NAMALWA (cell line): ENCODE measurements at regions not wholly inside any gene's neighbourhood (a gene's known extent, or its start where the extent isn't known, plus 50 kb on each side); places are given as distances from the start of the nearest gene placed in this dataset.
"Not testable (repeated sequence)": the region's sequence is repeated elsewhere in the genome, so short reads cannot be mapped to it uniquely, and the experiment has no call there.

Experiments
- DNase-seq: peaks from one replicate; pipeline ENCODE4 v3.0.0-alpha.2; 2015; ENCODE audit warnings: low spot score

DNA sequence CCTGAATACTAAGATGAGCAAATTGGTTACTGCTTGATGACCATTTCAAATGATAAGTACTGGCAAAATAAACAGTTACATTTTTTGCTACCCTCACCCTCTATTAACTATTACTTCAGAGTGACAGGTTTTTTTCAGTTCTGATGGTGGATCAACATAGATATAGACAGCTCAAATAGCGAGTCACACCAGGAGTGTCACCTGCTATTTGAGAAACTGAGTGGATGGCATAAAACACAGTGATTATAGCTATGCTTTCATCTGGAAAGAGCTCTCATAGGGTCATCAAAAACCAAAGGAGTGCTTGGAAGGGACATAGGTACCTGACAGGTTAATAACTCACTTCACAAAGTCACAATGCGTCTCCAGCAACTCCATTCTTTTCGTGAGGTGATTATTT is 244.5 kb upstream of the C9orf72 start:
- DNase-seq: no peak

- no peak for DNase-seq
Observed at GRCh38 chr9:27818348-27818747, 245.1 kb upstream of the C9orf72 start.

DNA sequence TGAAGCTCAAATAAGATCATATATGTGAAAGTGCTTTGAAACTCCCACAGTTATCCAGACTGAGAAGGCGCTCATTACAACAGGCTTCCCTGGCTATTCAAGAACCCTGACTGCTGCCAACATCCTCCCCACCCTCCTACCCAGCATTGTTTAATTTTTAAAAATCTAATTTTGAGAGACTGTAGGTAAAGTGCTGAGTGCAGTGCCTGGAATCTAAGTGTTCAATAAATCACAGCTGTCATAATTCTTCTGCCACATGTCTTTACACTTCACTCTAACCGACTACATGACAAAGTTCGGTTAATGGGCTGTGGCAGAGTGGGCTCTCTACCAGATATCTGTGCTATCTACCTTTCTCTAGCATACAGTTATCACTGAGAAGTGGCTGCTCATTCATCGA is 255.6 kb upstream of the C9orf72 start:
- no peak for DNase-seq

- DNase-seq: no peak
Observed at GRCh38 chr9:27829621-27830020, 256.3 kb upstream of the C9orf72 start.

- not testable (repeated sequence) for DNase-seq
Observed at GRCh38 chr9:27832108-27832507, 258.8 kb upstream of the C9orf72 start.

DNA sequence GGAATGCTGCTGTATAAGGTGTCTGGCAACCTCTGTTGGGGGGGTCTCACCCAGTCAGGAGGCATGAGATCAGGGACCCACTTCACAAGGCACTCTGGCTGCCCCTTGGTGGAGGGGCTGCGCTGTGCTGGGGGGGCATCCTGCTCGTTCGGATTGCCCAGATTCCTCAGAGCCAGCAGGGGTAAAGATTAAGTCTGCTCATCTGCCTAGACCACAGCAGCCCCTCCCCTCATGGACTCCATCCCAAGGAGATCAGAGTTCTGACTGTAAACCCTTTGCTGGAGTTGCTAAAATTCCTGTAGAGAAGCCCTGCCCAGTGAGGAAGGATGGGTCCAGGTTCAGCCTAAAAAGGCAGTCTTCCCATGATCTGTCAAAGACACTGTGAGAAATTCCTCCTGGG is 262.0 kb upstream of the C9orf72 start:
- no peak for DNase-seq

DNA sequence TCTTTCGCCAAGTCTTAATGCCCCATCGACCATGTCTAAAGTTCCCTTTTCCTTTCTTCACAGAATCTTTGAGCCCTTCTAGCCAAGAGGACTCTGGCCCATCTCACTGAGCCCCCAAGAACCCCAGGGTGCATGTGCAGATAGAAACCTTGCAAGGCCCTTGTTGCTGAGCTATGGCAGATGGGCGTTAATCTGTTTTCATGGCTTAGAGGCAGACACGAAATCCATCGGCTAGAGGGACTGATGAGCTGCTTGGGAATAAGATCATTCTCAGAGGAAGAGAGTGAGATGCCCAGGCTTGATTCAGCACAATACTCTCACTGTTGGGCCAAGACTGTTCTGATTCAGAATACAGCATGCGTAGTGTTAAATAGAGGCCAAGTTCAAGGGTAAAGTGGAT is 262.5 kb upstream of the C9orf72 start:
- DNase-seq: no peak

DNA sequence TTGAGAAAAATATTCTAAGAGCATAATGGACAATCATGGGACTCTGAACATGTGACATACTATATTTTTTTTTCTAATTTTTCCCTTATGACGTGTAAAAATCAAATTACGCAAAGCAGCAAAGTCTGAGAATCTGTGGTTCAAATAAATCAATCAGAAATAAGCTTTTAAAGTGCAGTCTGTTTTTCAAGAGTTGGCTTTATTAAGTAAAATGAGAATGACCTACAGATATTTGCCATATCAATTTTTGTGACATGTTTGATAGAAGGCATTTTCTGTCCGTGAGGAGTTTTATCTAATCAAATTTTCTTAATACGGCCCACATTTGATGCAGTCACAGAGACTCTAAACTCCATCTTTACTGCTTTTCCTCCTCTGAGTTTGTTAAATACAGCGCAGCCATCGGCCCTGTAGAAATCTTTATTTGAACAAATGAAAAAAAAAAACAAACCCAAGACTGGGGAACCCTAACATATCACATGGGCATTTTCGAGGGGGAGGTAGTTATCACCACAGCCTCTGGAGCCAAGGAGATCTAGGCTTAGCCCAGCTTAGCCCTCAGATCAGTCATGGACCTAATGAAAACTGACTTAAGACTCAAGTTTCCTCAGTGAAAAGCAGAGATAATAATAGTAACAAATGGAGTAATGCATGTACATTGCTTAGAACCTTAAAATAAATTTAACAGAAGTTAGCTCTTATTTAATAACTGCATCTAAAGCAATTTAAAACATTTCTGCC is 263.6 kb upstream of the C9orf72 start:
- no peak for DNase-seq

- no peak for DNase-seq
Observed at GRCh38 chr9:27838876-27839275, 265.6 kb upstream of the C9orf72 start.

GRCh38 chr9:27839767-27840166 is 266.5 kb upstream of the C9orf72 start:
- not testable (repeated sequence) for DNase-seq

GRCh38 chr9:27844797-27845196 is 271.5 kb upstream of the C9orf72 start:
- DNase-seq: no peak

GRCh38 chr9:27847380-27847779 is 274.1 kb upstream of the C9orf72 start:
- no peak for DNase-seq

DNA sequence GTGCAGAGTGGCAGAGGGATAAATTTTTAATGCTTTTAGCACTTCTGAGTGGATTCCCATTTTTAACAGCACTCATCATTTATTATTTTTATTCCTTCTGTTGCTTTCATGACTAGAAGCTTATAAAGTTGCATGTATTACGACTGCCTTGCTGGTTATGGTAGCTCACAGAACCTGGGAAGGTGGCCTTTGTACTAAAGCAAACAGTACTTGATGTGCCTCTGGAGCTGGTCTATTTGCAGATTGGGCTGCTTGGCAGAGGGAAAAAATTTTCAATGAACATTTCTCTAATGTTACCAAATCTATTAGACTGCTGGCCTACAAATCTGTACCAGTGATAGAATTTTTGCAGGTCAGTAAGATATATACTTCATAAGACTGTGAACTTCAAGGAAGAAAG is 274.5 kb upstream of the C9orf72 start:
- DNase-seq: no peak

DNA sequence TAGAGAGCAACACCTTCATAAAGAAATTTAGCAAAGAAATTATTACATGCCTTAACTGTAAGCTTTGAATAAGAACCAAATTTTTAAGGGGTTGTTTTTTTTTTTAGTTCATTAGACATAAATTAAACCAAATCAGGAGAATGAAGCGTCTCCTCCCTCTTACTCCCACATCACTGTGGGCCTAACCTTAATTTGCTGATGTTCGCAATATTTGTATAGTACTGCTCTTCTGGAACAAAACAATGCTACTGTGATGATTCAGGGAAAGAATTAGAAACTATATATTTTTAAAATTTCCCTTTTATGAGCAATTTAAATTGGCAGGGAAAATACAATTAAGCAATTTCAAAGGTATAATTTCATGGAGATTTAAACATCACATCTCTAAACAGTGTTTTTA is 275.0 kb upstream of the C9orf72 start:
- DNase-seq: no peak

GRCh38 chr9:27851858-27852257 is 278.6 kb upstream of the C9orf72 start:
- DNase-seq: no peak

DNA sequence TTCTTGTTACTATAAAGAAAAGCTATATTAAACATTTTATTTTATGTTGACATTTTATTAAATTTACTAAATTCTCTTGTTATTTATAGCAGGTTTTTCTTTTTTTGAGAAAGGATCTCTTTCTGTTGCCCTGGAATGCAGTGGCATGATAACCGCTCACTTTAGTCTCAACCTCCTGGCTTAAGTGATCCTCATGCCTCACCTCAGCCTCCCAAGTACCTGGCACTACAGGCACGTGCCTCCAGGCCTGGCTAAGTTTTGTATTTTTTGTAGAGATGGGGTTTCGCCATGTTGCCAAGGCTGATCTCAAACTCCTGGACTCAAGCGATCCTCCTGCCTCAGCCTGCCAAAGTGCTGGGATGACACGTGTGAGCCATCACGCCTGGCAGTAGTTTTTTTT is 280.2 kb upstream of the C9orf72 start:
- no peak for DNase-seq

- no peak for DNase-seq
Observed at GRCh38 chr9:27856054-27856453, 282.8 kb upstream of the C9orf72 start.

- no peak for DNase-seq
Observed at GRCh38 chr9:27856748-27857147, 283.5 kb upstream of the C9orf72 start.

DNA sequence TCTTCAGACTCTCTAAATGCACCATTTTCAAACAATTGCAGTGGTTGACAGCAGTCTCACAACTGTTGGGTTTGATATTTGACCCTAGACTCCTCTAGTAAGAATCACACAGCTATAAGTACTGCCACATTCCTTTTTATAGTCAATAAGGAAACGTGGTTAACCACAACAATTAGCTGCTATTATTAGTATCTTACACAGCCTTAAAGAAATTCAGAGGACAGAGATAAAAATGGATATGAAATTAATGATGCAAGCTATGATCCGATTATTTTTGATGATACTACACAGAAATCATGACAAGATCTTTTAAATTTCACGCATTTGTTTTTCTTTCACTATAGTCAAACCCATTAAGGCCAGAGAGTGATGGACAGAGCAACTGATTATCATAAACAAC is 288.6 kb upstream of the C9orf72 start:
- no peak for DNase-seq

- DNase-seq: no peak
Observed at GRCh38 chr9:27864644-27865438, 291.6 kb upstream of the C9orf72 start.

- no peak for DNase-seq
Observed at GRCh38 chr9:27866741-27867140, 293.5 kb upstream of the C9orf72 start.

- DNase-seq: no peak
Observed at GRCh38 chr9:27870404-27870803, 297.1 kb upstream of the C9orf72 start.

DNA sequence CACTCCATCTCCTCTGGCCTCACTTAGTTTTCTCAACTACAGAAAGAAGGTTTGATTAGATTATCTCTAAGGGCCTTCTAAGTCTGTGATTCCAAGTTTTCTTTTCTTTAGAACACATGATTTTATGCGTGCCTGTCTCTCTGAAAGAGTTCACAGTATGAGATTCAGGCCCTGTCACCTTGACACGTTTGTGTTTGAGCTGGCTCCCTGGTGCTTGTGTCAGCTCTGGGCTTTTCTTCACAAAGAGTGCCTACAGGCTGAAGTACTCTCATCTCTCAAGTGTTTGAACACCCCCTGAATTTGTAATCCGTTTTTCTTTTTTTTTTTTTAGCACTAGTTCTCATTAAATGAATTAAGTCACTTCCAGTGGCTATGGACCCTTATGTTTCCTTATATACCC is 306.9 kb upstream of the C9orf72 start:
- DNase-seq: no peak

DNA sequence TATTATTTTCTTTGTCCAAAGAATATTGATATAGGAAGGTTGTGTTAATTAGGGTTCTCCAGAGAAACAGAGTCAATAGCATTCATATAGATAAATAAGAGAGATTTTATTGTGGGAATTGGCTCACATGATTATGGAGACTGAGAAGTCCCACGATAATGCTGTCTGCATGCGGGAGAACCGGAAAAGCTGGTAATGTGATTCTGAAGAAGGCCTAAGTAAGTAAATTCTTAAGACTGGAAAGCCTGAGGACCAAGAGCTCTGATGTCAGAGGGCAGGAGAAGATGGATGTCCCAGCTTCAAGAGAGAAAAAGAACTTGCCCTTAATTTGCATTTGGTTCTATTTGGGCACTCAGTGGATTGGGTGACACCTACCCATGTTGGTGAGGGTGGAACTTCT is 307.4 kb upstream of the C9orf72 start:
- no peak for DNase-seq
